K562 (cell line): ENCODE measurements at regions not wholly inside any gene's neighbourhood (a gene's known extent, or its start where the extent isn't known, plus 50 kb on each side); places are given as distances from the start of the nearest gene placed in this dataset.

ENCODE experiments used
- CTCF ChIP-seq, 3 experiments: IDR thresholded peaks in 2 of 3; conservative IDR thresholded peaks in 1 of 3; 2 replicates each; pipeline ENCODE4 v1.5.1; 2011 to 2012; ENCODE audit warnings: low read length in 3 of 3, mild to moderate bottlenecking in 3 of 3, control low read depth in 2 of 3, improper control_type of control experiment in 1 of 3, inconsistent platforms in 1 of 3, low read depth in 1 of 3, mixed read lengths in 1 of 3, moderate library complexity in 1 of 3; ENCODE audit not compliant: insufficient read depth in 2 of 3
- DMBX1 ChIP-seq: fragments of 250-450 bp; sonication (Bioruptor Pico); IDR thresholded peaks from 2 replicates; pipeline ENCODE4 v1.8.0; 2022; ENCODE audit warnings: inconsistent platforms, mild to moderate bottlenecking, moderate library complexity, borderline replicate concordance
- EZH2 ChIP-seq: IDR thresholded peaks from 2 replicates; pipeline ENCODE4 v1.6.1; 2012; ENCODE audit warnings: low read depth, mild to moderate bottlenecking, inconsistent platforms, low read length, borderline replicate concordance
- JUN ChIP-seq, 2 experiments: sonication (generic) in 1 of 2; formaldehyde crosslinking in 1 of 2; IDR thresholded peaks; 2 replicates each; pipeline versions ENCODE4 v1.6.1 to v1.8.0; 2012 to 2022; ENCODE audit warnings: borderline replicate concordance in 2 of 2, mild to moderate bottlenecking in 2 of 2, improper control_type of control experiment in 1 of 2, low read depth in 1 of 2, low read length in 1 of 2, missing genetic modification reagents in 1 of 2
- NCOA6 ChIP-seq: fragments of 450-650 bp; IDR thresholded peaks from 2 replicates; pipeline ENCODE4 v1.6.1; 2017; ENCODE audit warnings: mild to moderate bottlenecking
- NR3C1 ChIP-seq: sonication (generic); formaldehyde crosslinking; IDR thresholded peaks from 2 replicates; pipeline ENCODE4 v1.8.1; 2022; ENCODE audit warnings: missing genetic modification reagents
- POLR2A ChIP-seq: fragments of 450-650 bp; conservative IDR thresholded peaks from 2 replicates; pipeline ENCODE4 v1.6.1; 2016
- SIN3A ChIP-seq, 2 experiments: fragments of 150-350 bp in 1 of 2; IDR thresholded peaks; 2 replicates each; pipeline ENCODE4 v1.6.1; 2011 to 2016; ENCODE audit warnings: borderline replicate concordance in 2 of 2, low read depth in 2 of 2, low read length in 2 of 2, mild to moderate bottlenecking in 2 of 2, moderate library complexity in 2 of 2; ENCODE audit not compliant: control insufficient read depth in 1 of 2
- ZBED1 ChIP-seq: IDR thresholded peaks from 2 replicates; pipeline ENCODE4 v1.6.1; 2014
- ZNF23 ChIP-seq: fragments of 250-450 bp; sonication (Bioruptor Pico); IDR thresholded peaks from 2 replicates; pipeline ENCODE4 v1.4.0; 2020; ENCODE audit warnings: mild to moderate bottlenecking
- TF ChIP-seq, protein P1 (sequence below): fragments of 250-450 bp; sonication (Bioruptor Pico); IDR thresholded peaks from 2 replicates; pipeline ENCODE4 v1.5.0; 2022; ENCODE audit warnings: mild to moderate bottlenecking
- TF ChIP-seq, protein P2 (sequence below): sonication (generic); formaldehyde crosslinking; IDR thresholded peaks from 2 replicates; pipeline ENCODE4 v1.8.0; 2022; ENCODE audit warnings: mild to moderate bottlenecking, missing genetic modification reagents
- TF ChIP-seq, protein P3 (sequence below): sonication (generic); formaldehyde crosslinking; IDR thresholded peaks from 2 replicates; pipeline ENCODE4 v1.8.1; 2022; ENCODE audit warnings: missing genetic modification reagents
- TF ChIP-seq, protein P4 (sequence below): sonication (generic); formaldehyde crosslinking; IDR thresholded peaks from 2 replicates; pipeline ENCODE4 v1.8.1; 2022; ENCODE audit warnings: missing genetic modification reagents

DNA sequence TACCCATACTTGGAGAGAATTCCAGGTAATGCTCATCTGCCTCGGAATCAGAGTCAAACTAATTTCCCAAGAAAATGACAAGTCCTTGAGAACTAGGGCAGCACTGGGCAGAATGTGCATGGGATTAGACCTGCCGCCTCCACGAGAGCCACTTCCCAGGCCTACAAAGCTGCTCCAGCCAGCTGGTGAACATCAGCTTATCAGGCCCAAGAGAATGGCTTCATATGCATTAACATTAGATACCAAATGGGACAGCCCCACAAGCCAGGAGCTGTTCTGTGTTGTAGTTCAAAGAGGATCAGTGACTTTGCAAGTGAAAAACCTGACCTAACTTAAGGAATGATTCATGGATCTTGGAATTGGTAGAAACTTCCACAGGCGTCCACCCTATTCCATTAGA lies 203.3 kb downstream of the CYLD start:
- TF ChIP-seq, protein P1, sequence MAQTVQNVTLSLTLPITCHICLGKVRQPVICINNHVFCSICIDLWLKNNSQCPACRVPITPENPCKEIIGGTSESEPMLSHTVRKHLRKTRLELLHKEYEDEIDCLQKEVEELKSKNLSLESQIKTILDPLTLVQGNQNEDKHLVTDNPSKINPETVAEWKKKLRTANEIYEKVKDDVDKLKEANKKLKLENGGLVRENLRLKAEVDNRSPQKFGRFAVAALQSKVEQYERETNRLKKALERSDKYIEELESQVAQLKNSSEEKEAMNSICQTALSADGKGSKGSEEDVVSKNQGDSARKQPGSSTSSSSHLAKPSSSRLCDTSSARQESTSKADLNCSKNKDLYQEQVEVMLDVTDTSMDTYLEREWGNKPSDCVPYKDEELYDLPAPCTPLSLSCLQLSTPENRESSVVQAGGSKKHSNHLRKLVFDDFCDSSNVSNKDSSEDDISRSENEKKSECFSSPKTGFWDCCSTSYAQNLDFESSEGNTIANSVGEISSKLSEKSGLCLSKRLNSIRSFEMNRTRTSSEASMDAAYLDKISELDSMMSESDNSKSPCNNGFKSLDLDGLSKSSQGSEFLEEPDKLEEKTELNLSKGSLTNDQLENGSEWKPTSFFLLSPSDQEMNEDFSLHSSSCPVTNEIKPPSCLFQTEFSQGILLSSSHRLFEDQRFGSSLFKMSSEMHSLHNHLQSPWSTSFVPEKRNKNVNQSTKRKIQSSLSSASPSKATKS (CRISPR knock-in tag), result no peak
- TF ChIP-seq EZH2 (no peak), SIN3A (IDR thresholded peaks at IDR 0.05; ENCODE audit: borderline replicate concordance in 2 of 2, control insufficient read depth in 1 of 2, low read depth in 2 of 2, low read length in 2 of 2) (no peak), CTCF (IDR thresholded peaks at IDR 0.05 in 2 of 3, conservative IDR thresholded peaks at IDR 0.05 in 1 of 3; ENCODE audit: insufficient read depth in 2 of 3, low read depth in 1 of 3, low read length in 3 of 3) (no peak), NR3C1 (no peak), DMBX1 (CRISPR knock-in tag) (no peak), POLR2A (no peak), ZBED1 (no peak), NCOA6 (no peak), JUN (IDR thresholded peaks at IDR 0.05; ENCODE audit: borderline replicate concordance, low read depth, low read length) (no peak), JUN (CRISPR knock-in tag; IDR thresholded peaks at IDR 0.05; ENCODE audit: borderline replicate concordance) (no peak), ZNF23 (CRISPR knock-in tag) (no peak)
- TF ChIP-seq, protein P2, sequence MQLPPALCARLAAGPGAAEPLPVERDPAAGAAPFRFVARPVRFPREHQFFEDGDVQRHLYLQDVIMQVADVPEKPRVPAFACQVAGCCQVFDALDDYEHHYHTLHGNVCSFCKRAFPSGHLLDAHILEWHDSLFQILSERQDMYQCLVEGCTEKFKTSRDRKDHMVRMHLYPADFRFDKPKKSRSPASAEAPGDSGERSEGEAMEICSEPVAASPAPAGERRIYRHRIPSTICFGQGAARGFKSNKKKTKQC (CRISPR knock-in tag), result no peak
- TF ChIP-seq, protein P3, sequence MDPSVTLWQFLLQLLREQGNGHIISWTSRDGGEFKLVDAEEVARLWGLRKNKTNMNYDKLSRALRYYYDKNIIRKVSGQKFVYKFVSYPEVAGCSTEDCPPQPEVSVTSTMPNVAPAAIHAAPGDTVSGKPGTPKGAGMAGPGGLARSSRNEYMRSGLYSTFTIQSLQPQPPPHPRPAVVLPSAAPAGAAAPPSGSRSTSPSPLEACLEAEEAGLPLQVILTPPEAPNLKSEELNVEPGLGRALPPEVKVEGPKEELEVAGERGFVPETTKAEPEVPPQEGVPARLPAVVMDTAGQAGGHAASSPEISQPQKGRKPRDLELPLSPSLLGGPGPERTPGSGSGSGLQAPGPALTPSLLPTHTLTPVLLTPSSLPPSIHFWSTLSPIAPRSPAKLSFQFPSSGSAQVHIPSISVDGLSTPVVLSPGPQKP (CRISPR knock-in tag), result no peak
- TF ChIP-seq, protein P4, sequence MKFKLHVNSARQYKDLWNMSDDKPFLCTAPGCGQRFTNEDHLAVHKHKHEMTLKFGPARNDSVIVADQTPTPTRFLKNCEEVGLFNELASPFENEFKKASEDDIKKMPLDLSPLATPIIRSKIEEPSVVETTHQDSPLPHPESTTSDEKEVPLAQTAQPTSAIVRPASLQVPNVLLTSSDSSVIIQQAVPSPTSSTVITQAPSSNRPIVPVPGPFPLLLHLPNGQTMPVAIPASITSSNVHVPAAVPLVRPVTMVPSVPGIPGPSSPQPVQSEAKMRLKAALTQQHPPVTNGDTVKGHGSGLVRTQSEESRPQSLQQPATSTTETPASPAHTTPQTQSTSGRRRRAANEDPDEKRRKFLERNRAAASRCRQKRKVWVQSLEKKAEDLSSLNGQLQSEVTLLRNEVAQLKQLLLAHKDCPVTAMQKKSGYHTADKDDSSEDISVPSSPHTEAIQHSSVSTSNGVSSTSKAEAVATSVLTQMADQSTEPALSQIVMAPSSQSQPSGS (CRISPR knock-in tag), result no peak
